ENCODE measurements at regions not wholly inside any gene's neighbourhood (a gene's known extent, or its start where the extent isn't known, plus 50 kb on each side); places are given as distances from the start of the nearest gene placed in this dataset.
"Not testable (repeated sequence)": the region's sequence is repeated elsewhere in the genome, so short reads cannot be mapped to it uniquely, and the experiment has no call there.

- DNase-seq, result no peak
These were observed 64.4 kb upstream of the MYO3A start for GRCh38 chr10:25869609-25870008.

- not testable (repeated sequence) for DNase-seq
These were observed 59.6 kb upstream of the MYO3A start for GRCh38 chr10:25874402-25874801.

- peak; percentile 42 to 51 for DNase-seq
These were observed 58.4 kb upstream of the MYO3A start for GRCh38 chr10:25875556-25876165.

GRCh38 chr10:25877296-25877695 lies 56.7 kb upstream of the MYO3A start:
- DNase-seq, result no peak

Data from CD4-positive, alpha-beta T cell treated with Interleukin-1 beta for 1 hour (primary cell).